Neuronal stem cell (in vitro differentiated cells): ENCODE measurements at regions not wholly inside any gene's neighbourhood (a gene's known extent, or its start where the extent isn't known, plus 50 kb on each side); places are given as distances from the start of the nearest gene placed in this dataset.

Source experiments
- DNase-seq: peaks from one replicate; pipeline ENCODE4 v3.0.0-alpha.2; 2013; ENCODE audit warnings: low spot score
- H2AFZ ChIP-seq: one replicate; pipeline ENCODE4 v1.6.1; 2013; ENCODE audit warnings: mild to moderate bottlenecking, low read length, inconsistent platforms
- H2AK5ac ChIP-seq: 2 replicates; pipeline ENCODE4 v1.6.1; 2013; ENCODE audit warnings: low read depth, mild to moderate bottlenecking, inconsistent platforms, low read length, moderate library complexity, mixed read lengths
- H2BK120ac ChIP-seq: 2 replicates; pipeline ENCODE4 v1.6.1; 2013; ENCODE audit warnings: low read depth, mild to moderate bottlenecking, inconsistent platforms, low read length, moderate library complexity, mixed read lengths
- H2BK12ac ChIP-seq: one replicate; pipeline ENCODE4 v1.6.1; 2013; ENCODE audit warnings: low read length, inconsistent platforms
- H2BK15ac ChIP-seq: 2 replicates; pipeline ENCODE4 v1.6.1; 2013; ENCODE audit warnings: mild to moderate bottlenecking, low read length, inconsistent platforms, mixed read lengths
- H2BK5ac ChIP-seq: one replicate; pipeline ENCODE4 v1.6.1; 2013; ENCODE audit warnings: inconsistent platforms, mild to moderate bottlenecking, low read length, moderate library complexity
- H3K14ac ChIP-seq: one replicate; pipeline ENCODE4 v1.6.1; 2013; ENCODE audit warnings: low read length, inconsistent platforms
- H3K18ac ChIP-seq: 2 replicates; pipeline ENCODE4 v1.6.1; 2013; ENCODE audit warnings: low read length, inconsistent platforms
- H3K23ac ChIP-seq: 2 replicates; pipeline ENCODE4 v1.6.1; 2013; ENCODE audit warnings: low read depth, mild to moderate bottlenecking, mixed read lengths, low read length, inconsistent platforms; ENCODE audit not compliant: poor library complexity
- H3K27ac ChIP-seq: replicated peaks from 3 replicates; pipeline ENCODE4 v1.5.1; 2013; ENCODE audit warnings: low read length, inconsistent platforms
- H3K27me3 ChIP-seq, 3 experiments: 2 replicates each; pipeline ENCODE4 v1.6.1; 2013; ENCODE audit warnings: low read length in 3 of 3, mild to moderate bottlenecking in 2 of 3, inconsistent platforms in 1 of 3, low read depth in 1 of 3, mixed read lengths in 1 of 3, moderate library complexity in 1 of 3; ENCODE audit not compliant: control insufficient read depth in 3 of 3, insufficient read depth in 3 of 3
- H3K36me3 ChIP-seq, 2 donors: replicated peaks in 1 of 2; 2 replicates each; pipeline ENCODE4 v1.6.1; 2013; ENCODE audit warnings: low read length in 2 of 2; ENCODE audit not compliant: control insufficient read depth in 2 of 2, insufficient read depth in 2 of 2
- H3K4ac ChIP-seq: 2 replicates; pipeline ENCODE4 v1.6.1; 2013; ENCODE audit warnings: inconsistent platforms, mild to moderate bottlenecking, low read length, moderate library complexity
- H3K4me1 ChIP-seq, 2 donors: 1 replicate in 1 of 2; 2 replicates in 1 of 2; pipeline ENCODE4 v1.6.1; 2013; ENCODE audit warnings: low read length in 2 of 2, low read depth in 1 of 2; ENCODE audit not compliant: control insufficient read depth in 2 of 2, insufficient read depth in 1 of 2
- H3K4me2 ChIP-seq: one replicate; pipeline ENCODE4 v1.6.1; 2013; ENCODE audit warnings: mild to moderate bottlenecking, low read length, inconsistent platforms; ENCODE audit not compliant: insufficient read depth, poor library complexity, severe bottlenecking
- H3K4me3 ChIP-seq, 2 donors: 2 replicates each; pipeline ENCODE4 v1.5.1; 2013; ENCODE audit warnings: low read length in 2 of 2, mild to moderate bottlenecking in 2 of 2, inconsistent platforms in 1 of 2, moderate library complexity in 1 of 2
- H3K79me1 ChIP-seq: one replicate; pipeline ENCODE4 v1.6.1; 2013; ENCODE audit warnings: low read depth, mild to moderate bottlenecking, inconsistent platforms, low read length, moderate library complexity
- H3K9ac ChIP-seq: one replicate; pipeline ENCODE4 v1.6.1; 2013; ENCODE audit warnings: mild to moderate bottlenecking, low read depth, low read length, inconsistent platforms; ENCODE audit not compliant: poor library complexity
- H3K9me3 ChIP-seq, 2 donors: replicated peaks in 1 of 2; 2 replicates each; pipeline versions ENCODE3 to v1.6.1; 2013; ENCODE audit warnings: low read length in 2 of 2, mild to moderate bottlenecking in 2 of 2, inconsistent platforms in 1 of 2, low read depth in 1 of 2, mixed read lengths in 1 of 2, moderate library complexity in 1 of 2; ENCODE audit not compliant: control insufficient read depth in 2 of 2, insufficient read depth in 1 of 2
- H4K8ac ChIP-seq: one replicate; pipeline ENCODE4 v1.6.1; 2013; ENCODE audit warnings: low read depth, mild to moderate bottlenecking, inconsistent platforms, low read length, moderate library complexity
- H4K91ac ChIP-seq: one replicate; pipeline ENCODE4 v1.6.1; 2013; ENCODE audit warnings: low read length, low read depth, mild to moderate bottlenecking, inconsistent platforms; ENCODE audit not compliant: poor library complexity
- WGBS, 2 donors: extraction: QIAGEN DNeasy Blood & Tissue Kit; methylation state at CpG; one replicate each; pipeline ENCODE4 v1.1.7; 2013; ENCODE audit warnings: missing lambda C conversion rate in 2 of 2, mixed read lengths in 1 of 2; ENCODE audit not compliant: insufficient read length in 2 of 2, insufficient replicate concordance in 1 of 2; ENCODE audit errors: extremely low coverage in 2 of 2; 5-methylcytosine and 5-hydroxymethylcytosine counted together

DNA sequence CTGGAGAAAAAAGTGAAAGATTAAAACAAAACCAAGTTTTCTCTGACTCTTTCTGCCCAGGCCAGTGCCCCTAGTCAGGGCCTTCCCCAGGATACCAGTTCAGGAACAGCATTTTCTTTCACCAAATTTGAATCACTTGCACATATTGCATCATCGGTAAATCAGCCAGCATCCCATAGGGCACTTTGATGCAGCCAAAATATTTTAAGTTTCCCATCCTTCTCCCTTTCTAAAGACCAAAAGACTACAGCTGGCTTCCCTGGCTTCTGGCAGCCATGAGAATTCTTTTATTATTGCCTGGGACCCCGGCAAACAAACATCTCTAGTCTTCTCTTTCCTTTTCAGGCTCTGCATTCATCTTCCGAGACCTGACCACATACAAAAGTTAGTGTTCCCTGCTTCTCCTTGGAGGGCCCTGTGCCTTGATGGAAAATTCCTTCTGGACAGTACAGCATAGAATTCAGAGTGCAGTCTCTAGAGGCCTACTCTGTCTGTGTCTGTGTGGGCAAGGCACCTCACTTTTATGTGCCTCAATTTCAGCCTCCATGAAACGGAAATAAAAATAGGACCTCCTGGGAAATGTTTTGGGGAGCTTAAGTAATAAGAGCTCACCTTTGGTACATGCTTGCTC is 348.0 kb downstream of the VPS13C start:
- H4K91ac ChIP-seq, result no peak overlapping the region
- H3K14ac ChIP-seq, result no peak overlapping the region
- no peak overlapping the region for H2AFZ ChIP-seq
- no peaks in the 10 kb centered on the region for H3K36me3 ChIP-seq
- no peaks in the 10 kb centered on the region for H3K27me3 ChIP-seq
- no peak overlapping the region for H3K4ac ChIP-seq
- DNase-seq, result no peak
- H3K9ac ChIP-seq, result no peak overlapping the region
- no peak overlapping the region for H3K18ac ChIP-seq
- H3K4me1 ChIP-seq, result no peaks in the 10 kb centered on the region
- no peak overlapping the region for H2BK120ac ChIP-seq
- WGBS, 2 donors, result no CpG with 5 or more reads among the region's 4 CpGs
- no peaks in the 10 kb centered on the region for H3K79me1 ChIP-seq
- no peak overlapping the region for H4K8ac ChIP-seq
- H2BK5ac ChIP-seq, result no peak overlapping the region
- H3K4me2 ChIP-seq, result no peak overlapping the region
- H3K9me3 ChIP-seq, result no peaks in the 10 kb centered on the region
- no peak overlapping the region for H3K27ac ChIP-seq
- no peak overlapping the region for H2BK15ac ChIP-seq
- no peak overlapping the region for H3K4me3 ChIP-seq
- H3K23ac ChIP-seq, result no peak overlapping the region
- no peak overlapping the region for H2BK12ac ChIP-seq
- H2AK5ac ChIP-seq, result no peak overlapping the region

DNA sequence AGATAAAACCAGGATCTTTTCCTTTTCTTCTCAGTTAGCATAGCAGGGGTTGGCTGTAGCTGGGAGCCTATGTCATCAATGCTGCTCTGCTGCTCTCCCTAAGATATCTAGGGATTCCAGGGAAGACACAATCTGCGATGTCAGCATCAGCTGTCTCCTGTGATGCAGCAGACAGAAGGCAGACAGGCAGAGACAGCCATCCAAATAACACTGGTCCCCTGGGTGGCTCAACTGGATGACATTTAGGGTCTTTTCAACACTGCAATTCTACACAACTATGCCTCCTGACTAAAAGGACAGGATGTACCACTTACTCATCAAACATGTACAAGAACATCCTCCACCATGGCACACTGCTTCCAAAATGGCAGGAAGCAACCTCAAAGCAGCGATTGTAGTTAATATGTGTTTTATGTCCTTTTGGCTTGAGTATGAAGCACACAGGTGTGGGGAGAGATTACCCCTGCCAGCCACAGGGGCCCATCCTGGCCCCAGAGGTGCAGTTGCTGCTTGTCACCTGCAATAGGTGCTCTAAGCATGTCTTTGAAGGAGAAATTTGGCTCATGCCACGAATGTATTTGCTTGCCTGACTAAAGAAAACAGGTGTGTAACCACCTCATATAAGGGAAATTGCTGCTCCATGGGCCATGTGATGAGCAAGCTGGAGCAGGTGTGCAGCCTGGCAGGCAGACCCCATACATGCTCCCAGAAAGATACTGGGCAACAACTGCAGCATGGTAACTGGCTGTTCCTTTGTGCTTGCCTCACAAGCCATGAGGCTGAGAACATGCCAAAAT is 357.8 kb downstream of the VPS13C start:
- Histone ChIP-seq H3K36me3 (no peaks in the 10 kb centered on the region), H3K18ac (no peak overlapping the region), H3K27me3 (no peaks in the 10 kb centered on the region), H3K9me3 (no peaks in the 10 kb centered on the region), H2BK12ac (no peak overlapping the region), H2BK15ac (no peak overlapping the region), H2BK5ac (no peak overlapping the region), H2BK120ac (no peak overlapping the region), H3K79me1 (no peaks in the 10 kb centered on the region), H3K4ac (no peak overlapping the region), H3K27ac (no peak overlapping the region), H3K4me3 (no peak overlapping the region), H3K23ac (no peak overlapping the region), H3K9ac (no peak overlapping the region), H2AFZ (no peak overlapping the region), H4K91ac (no peak overlapping the region), H4K8ac (no peak overlapping the region), H2AK5ac (no peak overlapping the region), H3K4me1 (no peaks in the 10 kb centered on the region), H3K4me2 (no peak overlapping the region), H3K14ac (no peak overlapping the region)
- no CpG with 5 or more reads among the region's 3 CpGs for WGBS, 2 donors
- DNase-seq, result no peak

DNA sequence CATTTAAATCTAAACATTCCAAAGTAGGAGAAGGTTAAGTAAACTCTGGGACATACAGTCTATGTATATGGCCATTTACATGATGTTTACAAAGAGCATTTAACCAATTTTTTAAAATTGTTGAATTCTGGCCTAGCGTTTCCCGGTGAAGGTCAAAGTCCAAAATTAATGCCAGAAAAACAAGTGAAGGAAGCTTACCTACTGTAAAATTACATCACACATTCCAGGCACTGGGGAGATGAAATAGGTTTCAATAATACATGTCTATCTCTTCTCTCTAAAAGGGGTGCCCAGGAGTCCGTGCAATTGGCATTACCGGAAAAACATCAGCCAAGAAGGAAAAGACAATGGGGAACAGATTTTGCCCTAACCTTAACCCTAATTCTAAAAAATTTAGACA is 358.8 kb downstream of the VPS13C start:
- Histone ChIP-seq H4K91ac (no peak overlapping the region), H3K36me3 (no peaks in the 10 kb centered on the region), H3K9me3 (no peaks in the 10 kb centered on the region), H2BK120ac (no peak overlapping the region), H2BK12ac (no peak overlapping the region), H3K23ac (no peak overlapping the region), H3K4me3 (no peak overlapping the region), H3K27ac (no peak overlapping the region), H2BK15ac (no peak overlapping the region), H3K4ac (no peak overlapping the region), H2AK5ac (no peak overlapping the region), H3K79me1 (no peaks in the 10 kb centered on the region), H3K18ac (no peak overlapping the region), H3K4me2 (no peak overlapping the region), H2AFZ (no peak overlapping the region), H3K27me3 (no peaks in the 10 kb centered on the region), H3K4me1 (no peaks in the 10 kb centered on the region), H3K14ac (no peak overlapping the region), H4K8ac (no peak overlapping the region), H3K9ac (no peak overlapping the region), H2BK5ac (no peak overlapping the region)
- no peak for DNase-seq
- no CpG with 5 or more reads among the region's 4 CpGs for WGBS, 2 donors

DNA sequence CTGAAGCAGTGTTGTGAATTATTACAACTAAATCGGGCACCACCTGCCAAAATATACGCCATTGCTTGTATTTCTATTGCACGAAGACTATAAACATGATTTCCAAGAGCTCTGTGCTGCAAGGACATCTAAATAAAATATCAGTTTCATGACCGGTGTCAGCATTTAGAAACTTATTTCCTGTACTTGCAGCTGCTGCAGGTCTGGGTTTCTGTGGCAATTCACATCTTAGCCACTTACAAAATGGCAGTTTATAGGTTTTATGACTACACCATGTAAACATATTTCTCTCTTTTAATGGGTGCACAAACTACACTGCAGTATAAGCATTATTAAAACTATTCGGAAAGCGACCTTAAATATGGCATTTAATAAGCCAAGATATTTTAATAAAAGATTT is 359.4 kb downstream of the VPS13C start:
- H3K18ac ChIP-seq, result no peak overlapping the region
- DNase-seq, result no peak
- H2BK120ac ChIP-seq, result no peak overlapping the region
- no peaks in the 10 kb centered on the region for H3K36me3 ChIP-seq
- H2AFZ ChIP-seq, result no peak overlapping the region
- H3K79me1 ChIP-seq, result no peaks in the 10 kb centered on the region
- no peaks in the 10 kb centered on the region for H3K9me3 ChIP-seq
- H2BK15ac ChIP-seq, result no peak overlapping the region
- no peak overlapping the region for H2BK5ac ChIP-seq
- H3K27me3 ChIP-seq, result no peaks in the 10 kb centered on the region
- no peak overlapping the region for H2AK5ac ChIP-seq
- H3K14ac ChIP-seq, result no peak overlapping the region
- H3K4me2 ChIP-seq, result no peak overlapping the region
- no peak overlapping the region for H3K23ac ChIP-seq
- no peak overlapping the region for H4K91ac ChIP-seq
- no peaks in the 10 kb centered on the region for H3K4me1 ChIP-seq
- H3K4me3 ChIP-seq, result no peak overlapping the region
- WGBS, 2 donors, result no CpG with 5 or more reads among the region's 6 CpGs
- no peak overlapping the region for H2BK12ac ChIP-seq
- no peak overlapping the region for H3K4ac ChIP-seq
- no peak overlapping the region for H3K27ac ChIP-seq
- H4K8ac ChIP-seq, result no peak overlapping the region
- no peak overlapping the region for H3K9ac ChIP-seq
